K562 (cell line): ENCODE measurements at regions not wholly inside any gene's neighbourhood (a gene's known extent, or its start where the extent isn't known, plus 50 kb on each side); places are given as distances from the start of the nearest gene placed in this dataset.

Experiments
- ATF2 ChIP-seq: sonication (generic); formaldehyde crosslinking; IDR thresholded peaks from 2 replicates; pipeline ENCODE4 v1.8.1; 2022; ENCODE audit warnings: missing genetic modification reagents
- CEBPB ChIP-seq: fragments of 450-650 bp; IDR thresholded peaks from 2 replicates; pipeline ENCODE4 v1.6.1; 2016; ENCODE audit warnings: missing genetic modification characterization, missing compliant biosample characterization

GRCh38 chr20:29296256-29297230 is 1960.9 kb upstream of the DEFB115 start:
- TF ChIP-seq ATF2 (CRISPR knock-in tag) (no peak), CEBPB (tag) (no peak)
